GM23338 (cell line): ENCODE measurements at regions not wholly inside any gene's neighbourhood (a gene's known extent, or its start where the extent isn't known, plus 50 kb on each side); places are given as distances from the start of the nearest gene placed in this dataset.

Experiments
- ATAC-seq: fragments of 200-7000 bp; cut with Tn5 transposase; 3 replicates; pipeline ENCODE4 v1.9.1; 2020
- DNase-seq: peaks from one replicate; pipeline ENCODE4 v3.0.0-alpha.2; 2015; ENCODE audit warnings: low spot score
- H2AFZ ChIP-seq: fragments of 200-600 bp; sonication (generic); 2 replicates; pipeline ENCODE4 v1.8.0; 2016; ENCODE audit warnings: antibody characterized with exemption, mild to moderate bottlenecking, moderate library complexity
- H3F3A ChIP-seq: fragments of 200-600 bp; sonication (generic); replicated peaks from 2 replicates; pipeline ENCODE4 v1.8.0; 2017; ENCODE audit warnings: antibody characterized with exemption, mixed run types, low read depth
- H3K27ac ChIP-seq: fragments of 200-600 bp; sonication (generic); 2 replicates; pipeline ENCODE4 v1.6.1; 2016; ENCODE audit warnings: low read depth
- H3K27me3 ChIP-seq: fragments of 200-600 bp; sonication (generic); 2 replicates; pipeline ENCODE4 v1.8.0; 2016; ENCODE audit warnings: mild to moderate bottlenecking, mixed run types, moderate library complexity; ENCODE audit not compliant: insufficient read depth
- H3K36me3 ChIP-seq: fragments of 200-600 bp; sonication (generic); 2 replicates; pipeline ENCODE4 v1.8.0; 2016; ENCODE audit warnings: mild to moderate bottlenecking; ENCODE audit not compliant: insufficient read depth
- H3K4me1 ChIP-seq: fragments of 200-600 bp; sonication (generic); 2 replicates; pipeline ENCODE4 v1.8.0; 2016; ENCODE audit warnings: mild to moderate bottlenecking, moderate library complexity; ENCODE audit not compliant: insufficient read depth
- H3K4me2 ChIP-seq: fragments of 200-600 bp; sonication (generic); 2 replicates; pipeline ENCODE4 v1.7.1; 2017; ENCODE audit warnings: mixed run types
- H3K4me3 ChIP-seq: fragments of 200-600 bp; sonication (generic); 2 replicates; pipeline ENCODE4 v1.6.1; 2016; ENCODE audit warnings: mixed run types
- H3K79me2 ChIP-seq: fragments of 200-600 bp; sonication (generic); replicated peaks from 2 replicates; pipeline ENCODE4 v1.8.0; 2017; ENCODE audit warnings: mild to moderate bottlenecking; ENCODE audit not compliant: insufficient read depth
- H3K9me2 ChIP-seq: fragments of 200-600 bp; sonication (generic); 2 replicates; pipeline ENCODE4 v1.8.0; 2017; ENCODE audit not compliant: insufficient read depth
- H4K20me1 ChIP-seq: fragments of 200-600 bp; sonication (generic); replicated peaks from 2 replicates; pipeline ENCODE4 v1.8.0; 2017; ENCODE audit warnings: mild to moderate bottlenecking; ENCODE audit not compliant: insufficient read depth
- H3K27ac Mint-ChIP-seq: 2 replicates; pipeline ENCODE4 v1.8.0; 2020; ENCODE audit warnings: inconsistent platforms, mild to moderate bottlenecking, moderate library complexity, mixed read lengths
- H3K27me3 Mint-ChIP-seq: 3 replicates; pipeline ENCODE4 v1.8.0; 2022; ENCODE audit warnings: low read depth, mild to moderate bottlenecking, moderate library complexity, mixed read lengths, inconsistent platforms; ENCODE audit not compliant: insufficient read depth, poor library complexity
- H3K36me3 Mint-ChIP-seq: 3 replicates; pipeline ENCODE4 v1.8.0; 2021; ENCODE audit warnings: low read depth, mild to moderate bottlenecking, inconsistent platforms, moderate library complexity, mixed read lengths
- H3K4me1 Mint-ChIP-seq: 3 replicates; pipeline ENCODE4 v1.8.0; 2020; ENCODE audit warnings: mild to moderate bottlenecking, inconsistent platforms, mixed read lengths
- H3K4me3 Mint-ChIP-seq: 3 replicates; pipeline ENCODE4 v1.8.0; 2021; ENCODE audit warnings: moderate library complexity, mild to moderate bottlenecking, inconsistent platforms, mixed read lengths
- H3K9me3 Mint-ChIP-seq: 3 replicates; pipeline ENCODE4 v1.8.0; 2020; ENCODE audit warnings: moderate library complexity, mild to moderate bottlenecking, inconsistent platforms, mixed read lengths
- CREB1 ChIP-seq: fragments of 250-450 bp; sonication (Bioruptor Pico); IDR thresholded peaks from 2 replicates; pipeline ENCODE4 v1.5.0; 2020; ENCODE audit warnings: low read depth, mild to moderate bottlenecking, moderate library complexity
- CTCF ChIP-seq, 2 experiments: fragments of 200-600 bp in 1 of 2; sonication (generic) in 1 of 2; conservative IDR thresholded peaks; 2 replicates each; pipeline versions ENCODE4 v1.5.1 to v1.6.1; 2016 to 2017; ENCODE audit warnings: antibody characterized with exemption in 2 of 2, low read depth in 2 of 2, mild to moderate bottlenecking in 2 of 2, moderate library complexity in 1 of 2
- ETS1 ChIP-seq: IDR thresholded peaks from 2 replicates; pipeline ENCODE4 v1.6.1; 2016; ENCODE audit warnings: antibody characterized with exemption
- EZH2 ChIP-seq: fragments of 200-600 bp; sonication (generic); IDR thresholded peaks from one replicate; pipeline ENCODE4 v1.8.0; 2017; ENCODE audit warnings: antibody characterized with exemption, mild to moderate bottlenecking, low read depth; ENCODE audit not compliant: unreplicated experiment
- EZH2phosphoT487 ChIP-seq: fragments of 200-600 bp; sonication (generic); IDR thresholded peaks from one replicate; pipeline ENCODE4 v1.8.1; 2018; ENCODE audit warnings: antibody characterized with exemption; ENCODE audit not compliant: unreplicated experiment
- JUNB ChIP-seq: IDR thresholded peaks from one replicate; pipeline ENCODE4 v1.6.1; 2016; ENCODE audit warnings: antibody characterized with exemption; ENCODE audit not compliant: unreplicated experiment
- NANOG ChIP-seq: IDR thresholded peaks from 2 replicates; pipeline ENCODE4 v1.6.1; 2016; ENCODE audit warnings: antibody characterized with exemption, borderline replicate concordance
- POLR2AphosphoS5 ChIP-seq: IDR thresholded peaks from 2 replicates; pipeline ENCODE4 v1.6.1; 2016; ENCODE audit warnings: antibody characterized with exemption, low read depth
- REST ChIP-seq: IDR thresholded peaks from one replicate; pipeline ENCODE4 v1.6.1; 2018; ENCODE audit warnings: antibody characterized with exemption; ENCODE audit not compliant: unreplicated experiment
- STAT1 ChIP-seq: IDR thresholded peaks from one replicate; pipeline ENCODE4 v1.6.1; 2016; ENCODE audit warnings: antibody characterized with exemption; ENCODE audit not compliant: unreplicated experiment
- ZNF114 ChIP-seq: fragments of 250-450 bp; sonication (Bioruptor Pico); IDR thresholded peaks from 2 replicates; pipeline ENCODE4 v1.5.0; 2020; ENCODE audit warnings: mild to moderate bottlenecking, moderate library complexity
- ZNF331 ChIP-seq: fragments of 250-450 bp; sonication (Bioruptor Pico); IDR thresholded peaks from 2 replicates; pipeline ENCODE4 v1.5.0; 2020; ENCODE audit warnings: low read depth, mild to moderate bottlenecking, moderate library complexity
- ZNF462 ChIP-seq: fragments of 250-450 bp; sonication (Bioruptor Pico); IDR thresholded peaks from 2 replicates; pipeline ENCODE4 v1.5.0; 2020; ENCODE audit warnings: mild to moderate bottlenecking, moderate library complexity

- Mint-ChIP-seq H3K27ac (no peak overlapping the region), H3K27me3 (peaks cover 21% of the 10 kb centered on the region), H3K9me3 (peaks cover 100% of the 10 kb centered on the region), H3K36me3 (peaks cover 84% of the 10 kb centered on the region), H3K4me3 (no peak overlapping the region), H3K4me1 (no peaks in the 10 kb centered on the region; the same call in 2 of the 3 replicates)
- no peak overlapping the region for H3K4me2 ChIP-seq
- no peaks in the 10 kb centered on the region for H3K79me2 ChIP-seq
- no peak overlapping the region for H3K27ac ChIP-seq
- H3F3A ChIP-seq, result no peaks in the 10 kb centered on the region
- no peaks in the 10 kb centered on the region for H3K4me1 ChIP-seq
- H4K20me1 ChIP-seq, result no peaks in the 10 kb centered on the region
- no peak for TF ChIP-seq ZNF114
- TF ChIP-seq NANOG, result no peak
- no peak for TF ChIP-seq ETS1
- no peak for TF ChIP-seq EZH2
- TF ChIP-seq POLR2AphosphoS5, result no peak
- no peak for TF ChIP-seq REST
- TF ChIP-seq CREB1 (CRISPR knock-in tag), result no peak
- no peak for TF ChIP-seq EZH2phosphoT487
- TF ChIP-seq STAT1, result no peak
- no peak for TF ChIP-seq CTCF (conservative IDR thresholded peaks at IDR 0.05; ENCODE audit: low read depth in 2 of 2)
- no peak for TF ChIP-seq ZNF462 (CRISPR knock-in tag)
- TF ChIP-seq JUNB, result no peak
- no peak for TF ChIP-seq ZNF331 (CRISPR knock-in tag)
- no peaks in the 10 kb centered on the region; the same call in 1 of the 2 replicates for H3K36me3 ChIP-seq
- H2AFZ ChIP-seq, result no peak overlapping the region
- ATAC-seq, result no peak
- no peak overlapping the region for H3K4me3 ChIP-seq
- no peaks in the 10 kb centered on the region for H3K9me2 ChIP-seq
- no peaks in the 10 kb centered on the region for H3K27me3 ChIP-seq
- DNase-seq, result no peak
Measured at GRCh38 chr12:34299802-34300193, 277.5 kb downstream of the ALG10 start.
